HG03442 (cell line): ENCODE measurements at regions not wholly inside any gene's neighbourhood (a gene's known extent, or its start where the extent isn't known, plus 50 kb on each side); places are given as distances from the start of the nearest gene placed in this dataset.
"Not testable (repeated sequence)": the region's sequence is repeated elsewhere in the genome, so short reads cannot be mapped to it uniquely, and the experiment has no call there.

ENCODE experiments used
- ATAC-seq: cut with Tn5 transposase; IDR thresholded peaks from one replicate; pipeline ENCODE4 v1.9.1; 2021; ENCODE audit warnings: mild to moderate bottlenecking, moderate library complexity; ENCODE audit not compliant: unreplicated experiment

DNA sequence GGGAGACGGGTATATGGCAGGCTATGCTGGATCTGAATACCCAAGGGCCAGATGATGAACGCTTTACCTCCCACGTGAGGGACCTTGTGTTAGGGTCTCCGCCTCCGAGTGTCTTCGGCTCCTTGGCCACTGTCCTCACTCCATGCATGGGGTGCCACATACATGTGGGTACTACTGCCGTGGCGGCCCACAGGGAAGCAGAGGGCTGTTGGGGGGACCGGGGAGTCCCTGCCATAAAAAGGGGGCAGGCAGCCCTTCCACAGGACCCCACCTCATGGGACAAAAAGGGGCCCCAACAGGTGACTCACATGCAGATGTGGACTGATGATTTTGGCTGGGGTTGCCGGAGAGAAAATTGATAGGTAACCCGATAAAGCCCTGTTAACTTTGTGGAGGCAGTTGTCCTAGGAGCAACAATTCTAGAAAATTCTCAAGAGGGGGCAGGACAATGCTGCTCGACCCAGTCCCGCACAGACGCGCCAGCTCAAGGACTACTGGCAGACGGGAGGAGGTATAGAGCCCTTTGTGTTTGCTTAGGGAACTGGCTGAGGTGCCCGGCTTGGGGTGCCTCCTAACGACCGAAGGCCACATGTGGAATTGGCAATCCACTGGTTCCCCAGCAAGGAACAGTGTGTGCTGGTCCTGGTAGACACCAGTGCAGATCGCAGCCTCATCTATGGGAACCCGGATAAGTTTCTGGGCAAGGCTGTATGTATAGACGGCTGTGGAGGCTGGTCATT is 695.7 kb upstream of the AGA start:
- no peak for ATAC-seq

GRCh38 chr4:178138491-178138890 is 696.3 kb upstream of the AGA start:
- ATAC-seq = no peak

- no peak for ATAC-seq
Measured at GRCh38 chr4:178140326-178140915, 698.2 kb upstream of the AGA start.

DNA sequence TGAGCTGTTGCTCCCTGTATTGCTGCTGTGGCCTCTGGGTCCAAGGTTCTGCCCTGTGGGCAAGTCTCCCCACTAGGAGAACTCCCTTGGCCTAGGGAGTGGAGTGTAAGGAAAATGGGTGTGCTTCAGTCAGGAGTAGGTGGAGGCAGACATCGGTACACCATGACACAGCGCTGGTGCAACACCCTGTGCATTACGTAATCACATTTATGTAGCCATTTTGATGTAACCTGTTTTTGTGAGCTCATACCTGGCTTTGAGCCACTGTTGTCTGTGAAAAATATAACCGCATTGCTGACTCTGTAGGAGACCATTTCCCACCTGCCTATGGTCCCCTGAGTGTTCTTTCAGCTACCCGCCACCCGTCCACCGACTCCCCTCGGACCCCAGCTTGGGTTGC is 700.5 kb upstream of the AGA start:
- ATAC-seq = no peak

- ATAC-seq = no peak
Measured at GRCh38 chr4:178148106-178148505, 705.9 kb upstream of the AGA start.

DNA sequence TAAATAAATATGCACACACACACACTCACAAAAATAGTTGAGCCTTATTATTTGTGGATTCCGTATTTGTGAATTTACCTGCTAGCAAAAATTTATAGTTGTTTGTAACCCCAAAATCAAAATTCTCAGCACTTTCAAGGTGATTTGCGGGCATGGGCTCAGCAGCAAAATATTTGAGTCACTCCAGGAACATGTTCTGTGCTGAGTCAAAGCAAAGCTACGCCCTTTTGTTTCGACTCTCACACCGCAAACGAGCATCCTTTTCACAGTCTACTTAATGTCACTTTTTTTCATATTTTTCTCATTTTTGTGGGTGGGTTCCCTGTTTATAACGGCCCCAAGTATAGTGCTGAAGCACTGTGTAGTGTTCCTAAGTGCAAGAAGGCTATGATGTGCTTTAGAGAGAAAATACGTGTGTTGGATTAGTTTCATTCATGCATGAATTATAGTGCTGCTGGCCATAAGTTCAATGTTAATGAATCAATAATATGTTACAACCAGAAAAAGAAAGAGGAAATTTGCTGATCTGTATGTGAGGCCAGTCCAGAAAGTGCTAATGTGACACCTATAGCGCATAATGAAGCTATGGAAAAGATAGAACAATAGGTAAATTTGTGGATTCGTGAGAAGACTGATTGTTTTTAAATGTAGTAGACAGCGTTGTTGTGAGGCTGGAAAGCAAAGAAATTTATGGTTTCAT is 723.2 kb upstream of the AGA start:
- ATAC-seq = no peak

- no peak for ATAC-seq
Measured at GRCh38 chr4:178165951-178166308, 723.7 kb upstream of the AGA start.

DNA sequence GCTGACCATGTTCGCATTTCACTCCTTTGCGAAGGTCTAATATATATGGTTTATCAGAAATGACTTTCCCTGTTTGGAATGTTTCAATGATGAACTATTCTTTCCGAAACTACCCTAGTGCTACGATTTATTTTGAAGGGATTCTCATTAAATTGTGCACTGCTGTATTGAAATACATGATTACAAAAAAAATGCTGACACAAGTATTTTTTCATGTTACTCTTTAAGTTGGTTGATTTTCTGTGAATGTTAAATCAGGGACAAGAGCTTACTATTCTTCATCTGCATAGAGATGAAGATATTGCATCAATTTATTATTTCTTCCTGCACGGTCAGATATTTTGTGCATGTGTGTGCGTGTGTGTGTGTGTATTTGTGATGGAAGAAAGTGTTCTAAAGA is 731.5 kb upstream of the AGA start:
- no peak for ATAC-seq

DNA sequence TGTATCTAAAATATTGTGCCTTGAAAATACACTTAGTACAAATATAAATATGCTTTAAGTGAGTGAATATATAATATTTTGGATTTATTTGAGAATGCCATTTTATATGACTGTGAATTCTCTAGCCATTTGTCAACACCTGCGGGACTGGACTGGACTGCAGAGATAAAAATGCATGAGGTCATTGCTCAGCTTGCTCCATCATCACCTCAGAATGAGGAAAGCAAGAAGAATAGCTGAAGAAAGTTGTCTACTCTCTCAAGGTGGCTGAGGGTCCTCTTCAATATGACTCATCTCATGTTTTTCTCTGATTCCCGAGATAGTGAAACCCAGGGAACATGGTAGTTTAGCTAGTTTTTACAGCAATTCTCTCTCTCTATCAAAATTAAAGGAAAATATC is 732.5 kb upstream of the AGA start:
- no peak for ATAC-seq

DNA sequence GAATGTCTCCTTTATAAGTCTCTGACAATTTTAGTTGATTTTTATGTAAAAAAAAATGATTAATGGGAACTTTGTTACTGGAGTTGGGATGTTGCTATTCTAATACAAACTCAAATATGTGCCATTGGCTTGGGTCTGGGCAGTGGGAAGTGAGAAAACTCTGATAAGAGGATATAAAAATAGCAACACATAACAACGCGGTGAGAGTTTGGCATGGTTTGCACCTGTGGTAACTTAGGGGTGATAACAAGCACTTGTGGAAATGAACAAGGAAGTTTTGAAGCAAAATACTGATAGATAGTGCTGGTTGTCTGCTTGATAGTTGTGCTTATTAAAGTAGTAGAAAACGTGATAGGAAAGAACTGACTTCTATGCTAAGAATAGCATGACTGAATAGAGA is 743.3 kb upstream of the AGA start:
- no peak for ATAC-seq

DNA sequence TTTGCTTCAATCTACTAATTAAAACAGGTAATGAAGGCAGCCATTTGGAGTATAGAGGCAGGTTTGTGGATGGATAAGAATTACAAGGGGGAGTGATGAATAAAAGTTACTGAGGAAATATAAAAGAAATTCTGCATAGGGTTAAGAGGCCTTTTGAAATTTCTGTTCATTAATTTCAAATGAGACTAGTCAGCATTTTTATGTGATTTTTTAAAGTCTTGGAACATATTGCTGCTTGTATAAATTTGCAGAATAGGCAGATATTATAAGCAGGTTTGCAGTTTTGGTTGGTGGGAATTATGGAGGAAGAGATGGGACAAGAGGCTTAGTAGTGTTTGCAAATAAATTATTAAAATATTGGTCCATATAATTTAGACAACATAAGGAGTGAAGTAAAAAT is 750.4 kb upstream of the AGA start:
- ATAC-seq = no peak

GRCh38 chr4:178196751-178197374 is 754.6 kb upstream of the AGA start:
- ATAC-seq = no peak

GRCh38 chr4:178198691-178199090 is 756.5 kb upstream of the AGA start:
- ATAC-seq = no peak

DNA sequence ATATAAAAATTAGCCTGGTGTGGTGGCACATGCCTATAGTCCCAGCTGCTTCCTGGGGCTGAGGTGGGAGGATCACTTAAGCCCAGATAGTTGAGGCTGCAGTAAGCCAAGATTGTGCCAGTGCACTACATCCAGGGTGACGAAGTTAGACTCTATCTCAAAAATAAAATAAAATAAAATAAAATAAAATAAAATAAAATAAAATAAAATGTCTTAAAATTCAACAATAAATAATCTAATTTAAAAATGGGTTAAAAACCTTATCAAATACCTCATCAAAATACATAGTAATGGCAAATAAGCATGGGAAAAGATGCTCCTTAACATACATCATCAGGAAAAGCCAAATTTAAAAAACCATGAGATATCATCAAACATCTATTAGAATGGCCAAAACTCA is 760.2 kb upstream of the AGA start:
- no peak for ATAC-seq

DNA sequence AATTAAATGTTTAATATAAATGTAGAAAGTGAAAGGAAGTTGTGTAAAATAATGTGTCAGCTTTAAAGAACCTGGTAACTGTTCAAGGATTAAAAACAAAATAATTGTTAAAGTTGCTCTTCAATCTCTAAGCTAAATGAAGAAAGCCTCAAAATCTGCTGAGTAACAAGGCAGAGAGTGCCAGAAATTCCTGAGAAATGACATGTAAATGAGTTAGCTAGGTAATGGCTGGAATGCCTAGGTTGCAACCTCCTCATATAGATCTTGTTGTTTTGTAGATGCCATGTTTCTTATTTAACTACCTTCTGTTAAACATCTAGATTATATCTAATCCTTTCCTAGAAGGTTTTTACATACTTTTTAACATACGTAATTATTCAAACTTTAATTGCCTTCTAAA is 763.6 kb upstream of the AGA start:
- no peak for ATAC-seq

DNA sequence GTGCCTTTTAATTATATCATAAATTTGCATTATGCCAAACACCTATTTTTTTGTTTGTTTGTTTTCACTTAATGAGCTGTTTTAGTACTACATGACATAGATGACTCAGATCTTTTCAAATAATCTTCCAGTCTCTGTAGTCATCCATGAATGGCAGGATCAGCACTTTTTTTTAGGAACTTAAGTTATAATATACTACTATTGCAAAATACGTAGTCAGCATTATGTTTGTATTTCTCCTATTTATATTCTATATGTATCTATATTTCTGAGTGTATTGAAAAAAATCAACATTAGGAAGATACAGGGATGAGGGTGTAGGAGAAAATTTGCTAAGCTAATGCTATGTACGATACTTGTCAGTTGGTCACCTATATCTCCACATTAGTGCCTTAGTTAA is 773.1 kb upstream of the AGA start:
- no peak for ATAC-seq

DNA sequence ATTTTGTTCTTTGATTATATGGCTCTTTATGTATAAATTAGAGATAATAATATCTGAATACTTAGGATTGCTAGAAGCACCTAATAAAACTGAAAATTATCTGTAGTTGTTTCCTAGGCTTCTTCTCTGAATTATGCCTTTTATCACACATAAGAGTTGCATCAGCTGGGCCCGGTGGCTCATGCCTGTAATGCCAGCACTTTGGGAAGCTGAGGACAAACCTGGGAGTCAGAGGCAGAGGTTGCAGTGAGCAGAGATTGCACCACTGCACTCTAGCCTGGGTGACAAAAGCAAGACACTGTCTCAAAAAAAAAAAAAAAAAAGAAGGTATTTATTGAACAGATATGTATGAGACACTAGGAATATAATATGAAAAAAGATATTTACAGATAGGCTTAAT is 773.5 kb upstream of the AGA start:
- ATAC-seq = no peak

- ATAC-seq = not testable (repeated sequence)
Measured at GRCh38 chr4:178226421-178226820, 784.2 kb upstream of the AGA start.

DNA sequence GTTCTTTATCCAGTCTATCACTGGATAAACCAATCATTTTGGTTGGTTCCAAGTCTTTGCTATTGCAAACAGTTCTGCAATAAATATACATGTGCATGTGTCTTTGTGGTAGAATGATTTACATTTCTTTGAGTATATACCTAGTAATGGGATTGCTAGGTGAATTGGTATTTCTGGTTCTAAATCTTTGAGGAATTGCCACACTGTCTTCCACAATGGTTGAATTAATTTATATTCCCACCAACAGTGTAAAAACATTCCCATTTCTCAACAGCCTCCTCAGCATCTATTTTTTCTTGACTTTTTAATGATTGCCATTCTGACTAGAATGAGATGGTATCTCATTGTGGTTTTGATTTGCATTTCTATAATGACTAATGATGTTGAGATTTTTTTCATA is 791.7 kb upstream of the AGA start:
- ATAC-seq = no peak

DNA sequence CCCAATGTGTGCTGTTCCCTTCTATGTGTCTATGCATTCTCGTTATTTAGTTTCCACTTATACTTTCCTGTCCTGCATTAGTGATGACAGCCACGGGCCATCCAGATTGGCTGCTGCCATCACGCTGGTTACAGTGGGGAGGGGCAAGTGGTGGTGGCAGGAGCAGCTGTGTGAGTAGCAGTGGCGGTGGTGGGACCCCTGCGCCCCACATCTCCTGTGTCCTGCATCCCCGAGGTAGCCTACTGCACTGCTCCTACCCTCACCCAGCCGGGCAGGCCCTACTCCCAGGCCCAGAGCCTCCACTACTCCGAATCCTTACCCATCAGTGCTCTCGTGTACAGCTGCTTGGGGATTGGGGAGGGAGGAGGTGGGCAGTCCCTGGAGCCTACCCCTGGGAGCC is 798.7 kb upstream of the AGA start:
- no peak for ATAC-seq

GRCh38 chr4:178241601-178242118 is 799.4 kb upstream of the AGA start:
- ATAC-seq = no peak

GRCh38 chr4:178242655-178243054 is 800.4 kb upstream of the AGA start:
- ATAC-seq = no peak
